ENCODE measurements at regions not wholly inside any gene's neighbourhood (a gene's known extent, or its start where the extent isn't known, plus 50 kb on each side); places are given as distances from the start of the nearest gene placed in this dataset.

DNA sequence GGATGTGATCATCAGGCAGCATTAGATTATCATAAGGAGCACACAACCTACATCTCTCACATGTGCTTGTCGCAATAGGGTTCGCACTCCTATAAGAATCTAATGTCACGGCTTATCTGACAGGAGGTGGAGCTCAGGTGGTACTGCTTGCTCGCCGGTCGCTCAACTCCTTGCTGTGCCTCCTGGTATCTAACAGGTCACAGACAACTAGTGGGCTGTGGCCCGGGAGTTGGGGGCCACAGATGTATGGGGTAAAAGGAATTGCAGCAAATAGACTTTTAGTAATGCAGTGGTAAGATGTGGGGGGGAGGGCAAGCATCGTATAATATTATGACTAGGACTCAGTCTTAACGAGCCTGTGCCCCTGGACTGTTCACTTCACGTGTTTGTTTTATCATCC is 624.8 kb downstream of the CENPC start:
- TF ChIP-seq, protein P1, sequence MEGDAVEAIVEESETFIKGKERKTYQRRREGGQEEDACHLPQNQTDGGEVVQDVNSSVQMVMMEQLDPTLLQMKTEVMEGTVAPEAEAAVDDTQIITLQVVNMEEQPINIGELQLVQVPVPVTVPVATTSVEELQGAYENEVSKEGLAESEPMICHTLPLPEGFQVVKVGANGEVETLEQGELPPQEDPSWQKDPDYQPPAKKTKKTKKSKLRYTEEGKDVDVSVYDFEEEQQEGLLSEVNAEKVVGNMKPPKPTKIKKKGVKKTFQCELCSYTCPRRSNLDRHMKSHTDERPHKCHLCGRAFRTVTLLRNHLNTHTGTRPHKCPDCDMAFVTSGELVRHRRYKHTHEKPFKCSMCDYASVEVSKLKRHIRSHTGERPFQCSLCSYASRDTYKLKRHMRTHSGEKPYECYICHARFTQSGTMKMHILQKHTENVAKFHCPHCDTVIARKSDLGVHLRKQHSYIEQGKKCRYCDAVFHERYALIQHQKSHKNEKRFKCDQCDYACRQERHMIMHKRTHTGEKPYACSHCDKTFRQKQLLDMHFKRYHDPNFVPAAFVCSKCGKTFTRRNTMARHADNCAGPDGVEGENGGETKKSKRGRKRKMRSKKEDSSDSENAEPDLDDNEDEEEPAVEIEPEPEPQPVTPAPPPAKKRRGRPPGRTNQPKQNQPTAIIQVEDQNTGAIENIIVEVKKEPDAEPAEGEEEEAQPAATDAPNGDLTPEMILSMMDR (optimal IDR thresholded peaks at IDR 0.05 in 1 of 3, IDR thresholded peaks at IDR 0.05 in 1 of 3, conservative IDR thresholded peaks at IDR 0.05 in 1 of 3; ENCODE audit: extremely low read depth in 1 of 3, insufficient read depth in 2 of 3, low read length in 3 of 3), result no peak
- TF ChIP-seq EZH2 (IDR thresholded peaks at IDR 0.05; ENCODE audit: low read length), result no peak

Data from keratinocyte (primary cell).